Breast epithelium (tissue), 4 donors: ENCODE measurements at regions not wholly inside any gene's neighbourhood (a gene's known extent, or its start where the extent isn't known, plus 50 kb on each side); places are given as distances from the start of the nearest gene placed in this dataset.

Source experiments
- DNase-seq, 2 donors: peaks; one replicate each; pipeline ENCODE4 v3.0.0-alpha.2; 2019; ENCODE audit warnings: low spot score in 2 of 2
- H3K27ac ChIP-seq, 2 donors: fragments of 200-600 bp; sonication (generic) in 1 of 2; one replicate each; pipeline ENCODE4 v1.5.1; 2016 to 2019; ENCODE audit warnings: mild to moderate bottlenecking in 1 of 2
- H3K27me3 ChIP-seq, 2 donors: fragments of 200-600 bp; sonication (generic) in 1 of 2; one replicate each; pipeline versions ENCODE4 v1.5.1 to v1.6.0; 2017 to 2019; ENCODE audit warnings: control low read depth in 1 of 2, mild to moderate bottlenecking in 1 of 2
- H3K36me3 ChIP-seq: fragments of 200-600 bp; one replicate; pipeline ENCODE4 v1.5.1; 2019
- H3K4me1 ChIP-seq, 2 donors: fragments of 200-600 bp; sonication (generic); one replicate each; pipeline ENCODE4 v1.5.1; 2016 to 2019; ENCODE audit warnings: control low read depth in 1 of 2
- H3K4me3 ChIP-seq, 3 donors: fragments of 200-600 bp; sonication (generic); 1 replicate in 2 of 3; 2 replicates in 1 of 3; pipeline ENCODE4 v1.5.1; 2016 to 2019; ENCODE audit warnings: mild to moderate bottlenecking in 3 of 3, moderate library complexity in 2 of 3
- H3K9me3 ChIP-seq, 2 donors: fragments of 200-600 bp; sonication (generic) in 1 of 2; one replicate each; pipeline ENCODE4 v1.5.1; 2016 to 2019; ENCODE audit warnings: control low read depth in 1 of 2
- CTCF ChIP-seq, 3 donors: fragments of 450-650 bp; IDR thresholded peaks; one replicate each; pipeline ENCODE4 v1.5.1; 2016 to 2017; ENCODE audit warnings: antibody characterized with exemption in 3 of 3, mild to moderate bottlenecking in 3 of 3, moderate library complexity in 3 of 3
- POLR2A ChIP-seq: fragments of 450-650 bp; IDR thresholded peaks from one replicate; pipeline ENCODE4 v1.6.1; 2016; ENCODE audit warnings: antibody characterized with exemption, mild to moderate bottlenecking, moderate library complexity
- POLR2AphosphoS5 ChIP-seq, 3 donors: sonication (generic); formaldehyde crosslinking; IDR thresholded peaks; one replicate each; pipeline ENCODE4 v1.6.1; 2017; ENCODE audit warnings: antibody characterized with exemption in 3 of 3
- intact Hi-C: fragments of 100-400 bp; cut with DNase I; formaldehyde crosslinking; loops from one replicate; pipeline ENCODE4 v1.15.1; 2023; ENCODE audit warnings: low total_unique reads

- Histone ChIP-seq H3K4me1 (no peaks in the 10 kb centered on the region), H3K9me3 (no peaks in the 10 kb centered on the region), H3K4me3 (no peak overlapping the region), H3K27me3 (no peaks in the 10 kb centered on the region), H3K36me3 (no peaks in the 10 kb centered on the region), H3K27ac (no peak overlapping the region)
- no peak for TF ChIP-seq POLR2A
- intact Hi-C loops: no loop called here
- DNase-seq: no peak
These were observed 139.6 kb upstream of the DCC start for GRCh38 chr18:52200406-52200805.

DNA sequence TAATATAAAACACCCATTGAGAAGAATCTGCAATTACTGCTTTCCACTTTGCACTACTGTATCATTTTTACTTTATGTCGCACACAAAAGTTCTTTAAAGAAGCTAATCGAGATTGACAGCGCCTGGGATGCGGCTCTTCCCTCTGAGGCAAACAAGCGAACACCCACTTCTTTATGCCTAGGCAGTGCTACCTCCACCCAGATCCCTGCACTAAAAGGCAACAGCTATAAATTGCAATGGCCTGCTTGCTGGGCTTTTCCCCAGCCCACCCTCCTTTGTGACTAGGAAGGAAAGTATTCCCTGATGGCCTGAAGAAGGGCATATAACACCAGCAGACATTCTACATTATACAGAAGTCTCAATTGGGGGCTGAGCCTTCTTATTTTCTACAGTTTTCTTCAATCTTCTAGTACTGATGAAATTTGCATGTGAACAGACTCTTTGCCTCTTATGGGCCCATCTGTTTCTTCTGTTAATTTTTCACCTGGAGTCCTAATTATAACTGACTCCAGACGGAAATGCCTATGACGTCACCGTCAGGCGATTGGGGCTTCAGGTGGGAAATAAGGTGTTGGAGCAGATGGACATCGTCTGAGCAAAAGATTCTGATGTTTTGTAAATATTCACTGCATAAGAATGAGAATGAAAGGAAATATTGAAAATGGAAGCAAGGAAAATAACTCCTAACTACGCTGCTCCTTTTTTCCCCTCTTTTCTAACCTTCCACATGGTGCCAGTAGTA is 138.9 kb upstream of the DCC start:
- no peak for DNase-seq
- TF ChIP-seq POLR2A (no peak), CTCF (IDR thresholded peaks at IDR 0.05) (no peak), POLR2AphosphoS5 (IDR thresholded peaks at IDR 0.05) (no peak)
- intact Hi-C loops: no loop called here

GRCh38 chr18:52208646-52209045 is 131.4 kb upstream of the DCC start:
- intact Hi-C loops: no loop called here
- TF ChIP-seq POLR2A: no peak
- no peak for TF ChIP-seq POLR2AphosphoS5 (IDR thresholded peaks at IDR 0.05)
- no peak for TF ChIP-seq CTCF (IDR thresholded peaks at IDR 0.05)
- no peaks in the 10 kb centered on the region for H3K9me3 ChIP-seq
- no peak overlapping the region for H3K4me3 ChIP-seq
- DNase-seq: no peak
- no peaks in the 10 kb centered on the region for H3K4me1 ChIP-seq
- H3K27me3 ChIP-seq: no peaks in the 10 kb centered on the region
- no peak overlapping the region for H3K27ac ChIP-seq
- H3K36me3 ChIP-seq: no peaks in the 10 kb centered on the region

More for the DNA sequence above, 138.9 kb upstream of the DCC start:
- Histone ChIP-seq H3K9me3 (no peaks in the 10 kb centered on the region), H3K27ac (no peak overlapping the region), H3K4me1 (no peaks in the 10 kb centered on the region), H3K27me3 (no peaks in the 10 kb centered on the region), H3K36me3 (no peaks in the 10 kb centered on the region), H3K4me3 (no peak overlapping the region)

DNA sequence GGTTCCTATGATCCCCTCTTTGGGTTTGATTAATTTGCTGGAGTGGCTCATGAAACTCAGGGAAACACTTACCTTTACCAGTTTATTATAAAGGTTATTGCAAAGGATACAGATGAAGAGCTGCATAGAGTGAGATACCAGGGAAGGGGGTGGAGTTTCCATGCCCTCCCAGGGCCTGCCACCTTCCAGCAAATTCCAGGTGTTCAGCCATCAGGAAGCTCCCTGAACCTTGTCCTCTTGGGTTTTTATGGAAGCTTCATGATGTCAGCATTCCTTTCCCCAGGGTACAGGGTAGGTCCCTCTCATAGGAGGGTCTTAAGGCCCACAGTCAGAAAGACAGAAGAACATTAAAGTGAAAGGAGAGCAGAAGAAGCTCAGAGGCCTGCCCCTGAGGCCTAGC is 123.9 kb upstream of the DCC start:
- TF ChIP-seq CTCF (IDR thresholded peaks at IDR 0.05): no peak
- TF ChIP-seq POLR2A: no peak
- TF ChIP-seq POLR2AphosphoS5 (IDR thresholded peaks at IDR 0.05): no peak
- Histone ChIP-seq H3K27me3 (no peaks in the 10 kb centered on the region), H3K36me3 (no peaks in the 10 kb centered on the region), H3K27ac (no peak overlapping the region), H3K9me3 (no peaks in the 10 kb centered on the region), H3K4me3 (no peak overlapping the region), H3K4me1 (no peaks in the 10 kb centered on the region)
- no peak for DNase-seq
- intact Hi-C loops: no loop called here

DNA sequence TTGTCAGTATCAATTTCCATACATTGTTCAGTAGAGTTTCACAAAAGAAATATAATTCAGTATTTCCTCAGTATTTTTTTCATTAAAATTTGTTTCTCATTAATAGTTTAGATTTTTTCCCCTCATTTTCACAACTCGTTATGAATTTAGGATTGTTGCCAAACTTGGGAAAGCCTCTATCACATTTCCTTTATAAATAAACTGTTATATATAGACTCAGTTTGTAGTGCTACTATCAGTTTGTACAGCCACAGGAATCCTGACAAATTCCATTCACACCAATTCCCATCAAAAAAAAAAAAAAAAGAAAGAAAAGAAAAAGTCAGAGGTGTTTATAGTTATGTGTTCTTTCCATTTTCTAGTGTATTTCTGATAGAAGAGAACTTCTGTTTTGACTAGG is 123.3 kb upstream of the DCC start:
- DNase-seq: no peak

More for the DNA sequence above, 123.3 kb upstream of the DCC start:
- intact Hi-C loops: no loop called here
- Histone ChIP-seq H3K4me1 (no peaks in the 10 kb centered on the region), H3K27me3 (no peaks in the 10 kb centered on the region), H3K27ac (no peak overlapping the region), H3K36me3 (no peaks in the 10 kb centered on the region), H3K4me3 (no peak overlapping the region), H3K9me3 (no peaks in the 10 kb centered on the region)
- TF ChIP-seq POLR2AphosphoS5 (IDR thresholded peaks at IDR 0.05): no peak
- no peak for TF ChIP-seq CTCF (IDR thresholded peaks at IDR 0.05)
- TF ChIP-seq POLR2A: no peak
